ENCODE measurements at regions not wholly inside any gene's neighbourhood (a gene's known extent, or its start where the extent isn't known, plus 50 kb on each side); places are given as distances from the start of the nearest gene placed in this dataset.

- no peak for DNase-seq (ENCODE audit: low read depth)
- no peak for TF ChIP-seq CTCF (conservative IDR thresholded peaks at IDR 0.05; ENCODE audit: control insufficient read depth, insufficient read depth, low read depth, low read length)
These were observed 148.3 kb upstream of the IRX3 start for GRCh38 chr16:54434859-54435258.

GRCh38 chr16:54432897-54433229, 146.3 kb upstream of the IRX3 start:
- H3K4me3 ChIP-seq (ENCODE audit: control insufficient read depth, low read depth, low read length): no peak overlapping the region
- DNase-seq (ENCODE audit: low read depth): no peak
- TF ChIP-seq CTCF (conservative IDR thresholded peaks at IDR 0.05; ENCODE audit: control insufficient read depth, insufficient read depth, low read depth, low read length): no peak

More at GRCh38 chr16:54434859-54435258, 148.3 kb upstream of the IRX3 start:
- no peak overlapping the region for H3K4me3 ChIP-seq (ENCODE audit: control insufficient read depth, low read depth, low read length)

- TF ChIP-seq CTCF (conservative IDR thresholded peaks at IDR 0.05; ENCODE audit: control insufficient read depth, insufficient read depth, low read depth, low read length): no peak
- DNase-seq (ENCODE audit: low read depth): no peak
- no peak overlapping the region for H3K4me3 ChIP-seq (ENCODE audit: control insufficient read depth, low read depth, low read length)
These were observed 145.7 kb upstream of the IRX3 start for GRCh38 chr16:54431997-54432896.

GRCh38 chr16:54431041-54431996, 144.7 kb upstream of the IRX3 start:
- DNase-seq (ENCODE audit: low read depth): peak; percentile 64
- no peak for TF ChIP-seq CTCF (conservative IDR thresholded peaks at IDR 0.05; ENCODE audit: control insufficient read depth, insufficient read depth, low read depth, low read length)

GRCh38 chr16:54430491-54431030, 144.0 kb upstream of the IRX3 start:
- DNase-seq (ENCODE audit: low read depth): peak; percentile 88
- H3K4me3 ChIP-seq (ENCODE audit: control insufficient read depth, low read depth, low read length): no peak overlapping the region
- no peak for TF ChIP-seq CTCF (conservative IDR thresholded peaks at IDR 0.05; ENCODE audit: control insufficient read depth, insufficient read depth, low read depth, low read length)

More at GRCh38 chr16:54431041-54431996, 144.7 kb upstream of the IRX3 start:
- no peak overlapping the region for H3K4me3 ChIP-seq (ENCODE audit: control insufficient read depth, low read depth, low read length)

- no peak for DNase-seq (ENCODE audit: low read depth)
- H3K4me3 ChIP-seq (ENCODE audit: control insufficient read depth, low read depth, low read length): no peak overlapping the region
- no peak for TF ChIP-seq CTCF (conservative IDR thresholded peaks at IDR 0.05; ENCODE audit: control insufficient read depth, insufficient read depth, low read depth, low read length)
These were observed 142.4 kb upstream of the IRX3 start for GRCh38 chr16:54429029-54429428.
